Spleen (tissue), 3 donors: ENCODE measurements at regions not wholly inside any gene's neighbourhood (a gene's known extent, or its start where the extent isn't known, plus 50 kb on each side); places are given as distances from the start of the nearest gene placed in this dataset.

Source experiments
- POLR2A ChIP-seq, 3 donors: fragments of 450-650 bp; IDR thresholded peaks; one replicate each; pipeline ENCODE4 v1.5.1; 2017; ENCODE audit warnings: antibody characterized with exemption in 3 of 3, mild to moderate bottlenecking in 1 of 3
- POLR2AphosphoS5 ChIP-seq, 3 donors: sonication (generic); formaldehyde crosslinking; IDR thresholded peaks; one replicate each; pipeline ENCODE4 v1.5.1; 2017; ENCODE audit warnings: antibody characterized with exemption in 3 of 3

DNA sequence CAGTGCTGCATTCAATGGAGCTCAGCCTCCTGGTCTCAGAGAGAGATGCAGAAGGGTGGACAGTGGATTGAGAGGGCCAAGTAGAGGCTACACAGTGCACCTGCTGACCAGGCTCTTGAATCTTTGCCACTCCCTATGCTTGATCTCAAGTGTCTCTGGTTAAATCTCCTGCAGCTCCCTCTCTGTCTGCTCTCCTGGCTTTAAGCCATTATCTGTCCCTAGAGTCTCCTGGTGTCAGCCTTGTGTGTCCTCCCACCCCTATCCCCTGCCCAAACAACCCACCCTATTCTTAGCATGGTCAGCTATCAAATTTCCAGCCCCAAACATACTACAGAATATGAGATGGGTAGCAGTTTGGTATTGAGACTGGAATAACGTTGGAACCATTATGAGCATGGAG lies 479.3 kb upstream of the CELF2 start:
- TF ChIP-seq POLR2AphosphoS5 (IDR thresholded peaks at IDR 0.05), result no peak
- TF ChIP-seq POLR2A (IDR thresholded peaks at IDR 0.05), result no peak
